Keratinocyte (primary cell): ENCODE measurements at regions not wholly inside any gene's neighbourhood (a gene's known extent, or its start where the extent isn't known, plus 50 kb on each side); places are given as distances from the start of the nearest gene placed in this dataset.

ENCODE experiments used
- CTCF ChIP-seq, 3 experiments: IDR thresholded peaks in 1 of 3; conservative IDR thresholded peaks in 1 of 3; optimal IDR thresholded peaks in 1 of 3; 2 replicates in 2 of 3; 3 replicates in 1 of 3; pipeline versions ENCODE3 to v1.5.1; 2011; ENCODE audit warnings: low read length in 3 of 3, mild to moderate bottlenecking in 3 of 3, moderate library complexity in 2 of 3, control low read depth in 1 of 3, inconsistent platforms in 1 of 3; ENCODE audit not compliant: insufficient read depth in 2 of 3; ENCODE audit errors: extremely low read depth in 1 of 3
- EZH2 ChIP-seq: IDR thresholded peaks from one replicate; pipeline ENCODE4 v1.6.1; 2012; ENCODE audit warnings: inconsistent platforms, mild to moderate bottlenecking, low read length, moderate library complexity

GRCh38 chr2:151189125-151189524, 72.5 kb downstream of the RBM43 start:
- TF ChIP-seq CTCF (optimal IDR thresholded peaks at IDR 0.05 in 1 of 3, IDR thresholded peaks at IDR 0.05 in 1 of 3, conservative IDR thresholded peaks at IDR 0.05 in 1 of 3; ENCODE audit: extremely low read depth in 1 of 3, insufficient read depth in 2 of 3, low read length in 3 of 3) = no peak
- no peak for TF ChIP-seq EZH2
